Lower leg skin (tissue), 3 donors: ENCODE measurements at regions not wholly inside any gene's neighbourhood (a gene's known extent, or its start where the extent isn't known, plus 50 kb on each side); places are given as distances from the start of the nearest gene placed in this dataset.

ENCODE experiments used
- CTCF ChIP-seq, 3 donors: fragments of 450-650 bp; IDR thresholded peaks; one replicate each; pipeline ENCODE4 v1.5.1; 2016; ENCODE audit warnings: antibody characterized with exemption in 3 of 3, mild to moderate bottlenecking in 3 of 3, moderate library complexity in 2 of 3
- POLR2A ChIP-seq, 2 donors: fragments of 450-650 bp; IDR thresholded peaks; one replicate each; pipeline ENCODE4 v1.6.1; 2016 to 2017; ENCODE audit warnings: antibody characterized with exemption in 2 of 2, mild to moderate bottlenecking in 1 of 2, moderate library complexity in 1 of 2

- TF ChIP-seq POLR2A (IDR thresholded peaks at IDR 0.05): no peak
- TF ChIP-seq CTCF (IDR thresholded peaks at IDR 0.05): no peak
Observed at GRCh38 chr10:55630491-55631056, 730.5 kb downstream of the ZWINT start.
